Suppressor macrophage treated with lipopolysaccharide for 1 hour (primary cell): ENCODE measurements at regions not wholly inside any gene's neighbourhood (a gene's known extent, or its start where the extent isn't known, plus 50 kb on each side); places are given as distances from the start of the nearest gene placed in this dataset.
"Not testable (repeated sequence)": the region's sequence is repeated elsewhere in the genome, so short reads cannot be mapped to it uniquely, and the experiment has no call there.

Experiments
- DNase-seq, 3 donors: peaks; one replicate each; pipeline ENCODE4 v3.0.0-alpha.2; 2020 to 2022

DNA sequence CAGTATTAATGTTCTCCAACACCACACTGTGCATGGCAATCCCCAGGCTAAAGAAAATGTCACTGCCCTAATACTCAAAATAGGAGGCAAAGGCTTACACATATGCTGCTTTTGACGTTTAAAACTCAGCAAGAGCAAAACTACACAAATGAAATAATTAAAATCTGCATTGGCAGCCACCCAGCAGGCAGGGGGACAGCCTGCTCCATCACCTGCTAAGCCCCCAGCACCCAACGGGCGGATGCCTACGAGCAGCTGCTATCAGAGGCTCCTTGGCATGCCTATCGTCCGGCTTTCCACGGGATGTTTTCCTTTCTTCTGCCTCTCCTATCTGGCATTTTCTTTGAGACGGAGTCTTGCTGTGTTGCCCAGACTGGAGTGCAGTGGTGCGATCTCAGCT lies 337.5 kb downstream of the SOX9 start:
- DNase-seq: no peak

- DNase-seq: no peak
These were observed 339.9 kb downstream of the SOX9 start for GRCh38 chr17:72460711-72461110.

- DNase-seq: no peak
These were observed 340.9 kb downstream of the SOX9 start for GRCh38 chr17:72461757-72462156.

DNA sequence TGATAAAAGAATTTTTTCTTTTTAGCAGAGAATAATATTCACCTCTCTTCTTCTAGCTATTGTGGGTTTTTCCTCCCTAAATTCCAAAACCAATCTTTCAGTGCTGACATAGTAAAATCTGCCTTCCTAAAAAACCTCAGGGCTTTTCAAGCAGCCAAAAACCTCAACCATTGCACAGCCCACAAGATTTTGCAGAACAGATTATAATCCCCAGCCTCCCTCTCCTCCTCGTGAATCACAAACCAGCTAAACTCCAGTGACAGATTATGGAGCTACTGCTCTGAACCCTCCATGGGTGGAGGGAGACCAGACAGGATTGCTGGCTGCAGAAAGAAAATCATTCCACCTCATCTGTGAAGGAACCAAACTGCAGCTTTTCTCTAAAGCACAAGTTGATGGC lies 341.6 kb downstream of the SOX9 start:
- no peak for DNase-seq

GRCh38 chr17:72462814-72463213 lies 342.0 kb downstream of the SOX9 start:
- no peak for DNase-seq

GRCh38 chr17:72463287-72464102 lies 342.7 kb downstream of the SOX9 start:
- DNase-seq: no peak

GRCh38 chr17:72464221-72464620 lies 343.4 kb downstream of the SOX9 start:
- DNase-seq: not testable (repeated sequence)

DNA sequence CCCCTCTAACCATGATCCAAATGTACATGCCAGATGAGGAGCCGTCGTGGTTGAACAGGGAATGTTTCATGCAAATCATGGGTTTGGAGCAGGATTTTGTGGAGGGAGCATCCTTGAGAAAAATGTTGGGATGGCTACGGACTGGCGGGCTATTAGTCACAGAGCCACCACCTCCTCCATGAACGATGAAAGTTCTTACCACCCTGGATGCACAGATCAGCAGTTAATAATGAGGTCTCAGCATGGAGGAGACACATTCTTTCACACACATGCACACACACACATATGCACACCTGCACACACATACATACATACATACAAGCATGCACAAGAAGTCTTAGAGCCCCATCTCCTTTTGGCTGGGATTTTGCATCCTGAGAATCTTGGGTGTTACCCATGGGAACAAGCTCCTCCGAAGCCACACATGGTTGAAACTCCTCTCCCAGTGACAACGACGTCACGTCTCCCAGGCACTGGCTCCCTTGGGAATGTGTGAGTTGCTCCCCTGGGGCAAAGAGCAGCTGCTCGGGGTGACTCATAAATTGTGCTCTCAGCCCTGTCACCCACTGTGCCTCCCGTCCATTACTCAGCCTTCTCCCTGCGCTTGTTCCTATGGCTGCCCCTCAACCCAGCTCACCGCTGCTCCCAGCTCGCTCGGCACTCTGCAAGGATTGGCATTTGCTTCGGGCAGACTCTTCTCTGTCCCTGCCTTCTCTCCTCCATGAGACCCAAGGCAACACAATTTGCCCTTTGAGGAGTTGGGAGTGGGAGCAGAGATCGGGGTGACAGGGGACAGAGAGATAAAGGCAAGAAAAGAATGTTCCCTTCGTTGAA lies 344.6 kb downstream of the SOX9 start:
- DNase-seq: no peak

DNA sequence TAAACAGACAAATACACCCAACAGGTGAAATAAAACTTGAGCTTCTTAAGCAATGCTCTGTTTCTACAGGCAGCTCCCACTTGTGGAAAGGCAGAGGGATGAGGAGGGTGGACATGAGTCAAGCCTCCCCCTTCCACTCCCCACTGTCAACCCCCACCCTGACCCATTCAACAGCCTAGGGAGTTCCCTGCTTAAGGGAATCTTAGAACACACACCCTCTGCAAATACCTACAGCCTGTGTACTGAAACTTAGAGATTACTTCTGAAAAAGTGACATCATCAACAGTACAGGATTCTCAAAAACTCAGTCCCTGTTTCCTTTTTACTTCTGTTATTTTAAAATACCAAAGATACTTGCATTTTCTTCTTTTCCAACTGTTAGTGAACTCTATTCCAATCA lies 345.4 kb downstream of the SOX9 start:
- DNase-seq: no peak

DNA sequence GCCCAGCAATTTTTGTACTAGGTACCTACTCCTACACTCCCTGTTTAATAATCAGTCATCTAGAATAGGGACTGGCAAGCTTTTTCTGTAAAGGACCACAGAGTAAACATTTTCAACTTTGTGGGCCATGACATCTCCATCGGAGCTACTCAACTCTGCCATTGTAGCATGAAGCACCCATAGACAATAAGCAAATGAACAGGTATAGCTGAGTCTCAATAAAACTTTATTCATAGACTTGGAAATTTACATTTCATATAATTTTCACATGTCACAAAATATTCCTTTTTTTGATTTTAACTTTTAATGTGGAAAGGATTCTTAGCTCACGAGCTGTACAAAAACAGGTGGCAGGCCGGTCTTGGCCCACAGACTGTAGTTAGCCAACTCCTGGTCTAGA lies 345.8 kb downstream of the SOX9 start:
- no peak for DNase-seq

DNA sequence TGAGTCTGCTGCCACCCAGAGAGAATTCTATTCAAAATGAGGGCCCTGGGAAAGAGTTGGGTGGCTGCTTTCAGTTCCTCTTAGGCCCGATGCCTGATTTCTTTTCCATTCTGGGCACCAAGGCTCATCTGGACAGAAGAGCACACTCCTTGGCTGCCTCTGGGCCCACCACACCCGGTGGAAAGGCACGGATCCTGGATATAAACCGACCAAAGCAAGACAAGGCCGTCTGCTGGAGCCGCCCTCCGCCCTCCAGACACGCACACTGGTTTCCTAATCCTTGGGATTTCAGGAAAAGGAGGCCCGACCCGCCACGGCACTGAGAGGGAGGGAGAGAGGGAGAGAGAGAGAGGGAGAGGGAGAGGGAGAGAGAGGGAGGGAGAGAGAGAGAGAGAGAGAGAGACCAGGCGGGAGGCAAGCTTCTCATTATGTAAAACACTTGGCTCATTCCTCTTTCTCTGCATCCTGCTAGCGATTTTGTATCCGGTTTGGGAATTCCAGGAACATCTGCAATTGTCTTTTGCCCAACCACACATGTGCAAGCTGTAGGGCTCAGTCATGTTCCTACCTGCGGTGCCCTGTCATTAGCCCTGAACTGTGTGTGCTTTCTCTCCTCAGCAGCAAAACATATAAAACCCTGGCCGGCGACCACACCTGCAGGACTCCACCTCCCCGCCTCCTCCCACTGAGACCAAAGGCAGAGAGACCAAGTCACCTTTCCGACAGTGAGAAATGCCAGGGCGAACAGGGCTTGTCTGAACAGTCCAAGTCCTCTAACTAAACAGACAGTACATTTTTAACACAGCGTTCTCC lies 347.2 kb downstream of the SOX9 start:
- no peak for DNase-seq

- no peak for DNase-seq
These were observed 348.0 kb downstream of the SOX9 start for GRCh38 chr17:72468841-72469240.

DNA sequence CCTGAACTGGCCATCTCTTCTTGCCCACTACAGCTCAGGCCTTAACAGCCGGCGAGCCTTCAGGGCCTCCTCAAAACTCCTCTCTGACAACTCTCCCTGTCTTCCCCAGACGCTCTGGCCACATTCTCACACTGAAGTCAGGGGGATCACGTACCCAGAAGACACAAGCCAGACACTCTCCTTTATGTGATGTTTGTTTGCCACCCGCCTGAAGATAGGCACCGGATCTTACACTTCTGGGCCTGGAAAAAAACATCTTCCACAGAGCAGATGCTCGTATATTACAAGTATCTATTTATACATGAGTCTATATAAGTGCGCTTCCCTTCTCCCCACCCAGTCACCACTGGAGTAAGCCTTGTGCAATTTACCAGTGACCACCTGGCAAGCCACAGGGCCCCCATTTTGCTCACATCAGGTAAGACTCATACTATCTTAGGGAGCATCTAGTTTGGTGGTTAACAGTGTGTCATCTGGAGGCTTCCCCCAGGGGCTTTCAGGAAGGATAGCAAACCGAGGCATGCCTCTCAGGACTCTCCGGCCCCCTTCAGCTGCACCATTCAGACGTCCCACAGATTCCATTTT lies 349.4 kb downstream of the SOX9 start:
- no peak for DNase-seq

DNA sequence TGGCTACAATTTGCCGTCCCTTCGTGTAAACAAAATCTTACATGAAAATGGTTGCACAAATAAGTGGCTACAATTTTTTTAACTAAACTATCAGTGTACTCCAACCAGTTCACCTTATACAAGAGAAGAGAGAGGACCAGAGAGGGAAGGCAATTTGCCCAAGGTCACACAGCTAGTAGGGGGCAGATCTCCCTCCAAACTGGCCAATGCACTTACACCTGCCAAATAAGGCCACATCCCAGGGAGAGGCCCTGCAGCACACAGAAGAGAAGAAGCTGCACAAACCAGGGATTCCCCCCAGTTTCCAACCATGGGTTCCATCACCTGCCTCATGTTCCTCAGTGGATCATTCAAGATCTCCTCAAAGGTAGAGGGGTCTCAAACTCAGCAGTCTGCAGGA lies 349.9 kb downstream of the SOX9 start:
- DNase-seq: no peak

- DNase-seq: no peak
These were observed 350.5 kb downstream of the SOX9 start for GRCh38 chr17:72471296-72471695.

- no peak for DNase-seq
These were observed 351.3 kb downstream of the SOX9 start for GRCh38 chr17:72472106-72472505.

GRCh38 chr17:72472853-72473390 lies 352.1 kb downstream of the SOX9 start:
- DNase-seq: not testable (repeated sequence)

GRCh38 chr17:72474243-72474642 lies 353.4 kb downstream of the SOX9 start:
- DNase-seq: no peak

DNA sequence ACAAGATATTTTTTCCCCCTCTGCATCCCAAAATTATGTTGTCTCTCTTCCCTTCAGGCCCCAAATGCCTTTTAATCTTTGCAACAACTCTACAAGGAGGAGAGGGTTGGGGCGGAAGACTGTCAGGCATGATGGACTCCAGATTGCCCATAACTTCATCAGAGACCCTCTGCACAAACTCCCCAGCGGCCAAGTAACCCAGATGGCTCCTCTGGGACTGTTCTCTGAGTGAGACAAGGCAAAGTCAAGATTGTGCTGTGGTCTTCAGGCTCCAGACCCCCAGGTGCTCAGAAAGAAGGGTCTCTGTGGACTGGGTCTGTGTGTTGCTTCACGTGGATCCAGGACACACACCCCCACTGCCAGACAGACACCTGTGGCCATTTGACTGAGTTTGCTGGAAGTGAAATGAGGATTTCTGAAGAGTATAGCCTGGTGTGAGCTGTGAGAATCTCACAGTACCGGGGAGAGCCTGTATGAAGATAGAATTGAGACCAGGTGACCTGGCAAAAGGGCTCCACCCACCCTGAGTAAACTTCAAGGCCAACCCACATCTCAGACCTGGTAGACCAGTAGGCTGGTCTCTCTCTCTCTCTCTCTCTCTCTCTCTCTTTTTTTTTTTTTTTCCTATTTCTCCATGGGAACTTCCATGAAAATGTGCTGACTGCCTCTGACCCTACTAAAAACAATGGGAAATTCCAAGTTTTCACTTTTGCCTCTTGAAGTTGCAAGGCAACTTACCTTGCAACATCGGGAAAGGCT lies 354.1 kb downstream of the SOX9 start:
- DNase-seq: peak; percentile 17 to 49 (median 18)

DNA sequence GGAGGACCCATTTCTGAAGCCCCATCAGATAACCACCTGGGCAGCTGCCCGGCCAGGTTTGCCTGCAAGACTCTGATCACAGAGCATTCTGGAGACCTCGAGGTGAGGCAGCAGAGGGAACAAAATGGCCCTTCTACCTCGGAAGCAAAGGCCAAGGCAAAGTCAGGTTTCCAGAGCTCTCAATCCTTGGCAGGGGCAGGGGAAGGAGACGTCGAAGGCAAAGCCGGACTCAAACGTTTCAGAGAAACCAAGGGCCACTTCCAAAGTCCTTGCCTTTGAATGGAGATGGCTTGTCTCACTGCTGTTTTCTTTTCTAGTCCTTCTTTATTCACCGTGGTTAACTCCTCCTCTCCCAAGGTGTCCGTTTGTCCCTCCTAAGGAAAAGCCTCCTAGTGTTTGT lies 355.3 kb downstream of the SOX9 start:
- DNase-seq: no peak

DNA sequence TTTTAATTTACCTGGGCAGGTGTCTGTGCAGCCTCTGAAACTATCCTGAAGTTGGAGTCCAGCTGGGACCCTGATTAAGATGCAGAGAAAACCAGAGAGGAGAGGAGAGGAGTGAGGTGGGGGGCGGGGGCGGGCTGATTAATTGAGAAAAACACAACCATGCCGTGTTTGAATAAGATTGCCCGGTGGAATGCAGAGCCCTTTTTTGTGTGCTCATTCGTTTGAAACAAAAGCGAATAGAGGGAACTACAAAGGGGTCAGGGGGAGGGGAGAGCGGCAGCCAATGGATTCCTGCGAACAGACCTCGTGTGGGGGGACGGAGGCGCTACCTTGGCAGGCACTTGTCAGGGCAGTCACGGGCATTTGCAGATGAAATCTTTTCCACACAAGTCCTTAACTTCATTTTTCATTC lies 355.8 kb downstream of the SOX9 start:
- no peak for DNase-seq

DNA sequence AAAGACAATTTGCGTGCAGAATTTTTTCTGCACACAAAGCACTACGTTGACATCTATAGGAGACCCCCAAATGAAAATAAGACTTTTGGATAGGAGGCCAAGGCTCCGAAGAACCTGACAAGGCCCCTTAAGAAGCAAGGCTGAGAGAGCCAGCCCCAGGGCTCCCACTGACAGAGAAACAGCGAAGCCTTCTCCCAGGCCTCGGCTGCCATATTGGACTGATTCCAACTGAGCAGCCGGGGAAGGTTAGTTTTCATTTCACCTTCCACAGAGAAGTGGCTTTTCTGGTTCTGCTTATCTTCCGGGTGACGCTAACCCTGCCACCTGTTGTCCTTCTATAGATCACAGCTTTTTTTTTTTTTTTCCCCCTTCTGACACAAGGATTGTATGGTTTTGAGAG lies 356.7 kb downstream of the SOX9 start:
- no peak for DNase-seq
